ENCODE measurements at regions not wholly inside any gene's neighbourhood (a gene's known extent, or its start where the extent isn't known, plus 50 kb on each side); places are given as distances from the start of the nearest gene placed in this dataset.

DNA sequence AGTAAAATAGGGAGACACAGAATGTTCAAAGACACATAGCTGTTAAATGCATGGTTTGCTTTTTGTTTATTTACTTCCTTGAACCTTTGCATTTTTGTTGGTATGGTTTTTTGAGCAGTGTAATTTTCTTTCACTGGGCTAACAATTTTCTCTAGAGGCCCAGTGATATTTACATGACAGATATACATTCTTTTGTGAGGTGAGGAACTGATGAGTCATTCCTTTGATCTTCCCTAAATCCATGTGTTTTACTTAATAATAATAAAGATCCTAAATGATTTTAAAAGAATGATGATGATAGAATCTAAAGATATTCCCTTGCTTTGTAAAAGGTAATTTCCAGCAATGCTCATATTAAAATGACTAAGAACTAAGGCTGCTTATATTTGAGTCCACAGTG, 188.5 kb upstream of the ANK3 start:
- no peak for DNase-seq (ENCODE audit: extremely low spot score)
- TF ChIP-seq BHLHE40 (IDR thresholded peaks at IDR 0.05; ENCODE audit: borderline replicate concordance): no peak
- no peak for TF ChIP-seq SP1 (IDR thresholded peaks at IDR 0.05)
- no peak for TF ChIP-seq FOXA1 (IDR thresholded peaks at IDR 0.05)
- no peak for TF ChIP-seq NFRKB (IDR thresholded peaks at IDR 0.05)
- no peak for TF ChIP-seq L3MBTL2 (conservative IDR thresholded peaks at IDR 0.05)
- TF ChIP-seq CTBP1 (IDR thresholded peaks at IDR 0.05; ENCODE audit: borderline replicate concordance): no peak
- no peak for TF ChIP-seq ELF4 (IDR thresholded peaks at IDR 0.05)
- no peak for TF ChIP-seq HDGF (IDR thresholded peaks at IDR 0.05; ENCODE audit: borderline replicate concordance)
- TF ChIP-seq FOXK2 (IDR thresholded peaks at IDR 0.05): no peak
- TF ChIP-seq TARDBP (IDR thresholded peaks at IDR 0.05): no peak
- CTCF ChIA-PET: no interaction called here
- POLR2A ChIA-PET: no interaction called here

DNA sequence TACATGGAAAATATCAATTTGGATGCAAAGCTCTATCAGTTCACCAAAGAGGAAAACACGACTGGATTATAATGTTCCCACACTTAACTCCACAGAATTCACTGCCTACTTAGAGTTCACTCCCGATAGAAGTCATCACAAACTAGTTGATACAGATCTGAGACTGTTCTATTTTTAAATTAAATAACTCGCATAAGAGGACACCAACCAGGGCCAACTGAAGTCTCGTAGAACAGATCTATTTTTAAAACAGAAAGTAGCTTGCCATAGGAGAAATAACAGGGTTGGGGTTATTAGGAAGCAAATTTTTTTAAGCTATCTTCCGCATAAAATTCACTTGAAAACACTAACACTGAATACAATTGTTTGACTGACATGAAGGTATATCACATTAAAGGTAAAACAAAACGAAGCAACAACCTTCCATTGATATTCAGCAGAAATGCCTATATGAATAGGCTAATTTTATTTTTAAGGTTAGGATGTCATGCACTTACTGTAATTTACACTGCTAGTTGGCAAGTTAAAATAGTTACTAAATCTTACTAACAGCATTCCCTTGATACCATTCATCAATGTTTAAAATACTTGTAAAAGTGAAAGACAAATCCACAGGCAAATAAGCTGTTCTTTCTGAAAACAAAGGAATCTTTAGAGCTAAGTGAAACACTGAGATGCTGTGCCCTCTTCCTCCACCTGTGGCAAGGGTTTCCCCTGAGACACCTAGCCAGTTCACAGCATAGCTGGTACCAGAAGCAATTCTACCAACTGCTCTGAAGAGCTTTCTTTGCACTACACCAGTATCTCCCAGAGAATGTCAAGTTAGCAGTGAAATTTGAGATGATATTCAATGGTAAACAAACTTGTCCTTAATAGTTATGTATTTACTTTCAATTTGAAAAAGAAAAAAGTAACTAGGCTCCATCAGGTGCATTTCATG, 186.7 kb upstream of the ANK3 start:
- no peak for DNase-seq (ENCODE audit: extremely low spot score)
- ChIA-PET CTCF (no interaction called here), POLR2A (no interaction called here)
- TF ChIP-seq CTBP1 (IDR thresholded peaks at IDR 0.05; ENCODE audit: borderline replicate concordance) (no peak), L3MBTL2 (conservative IDR thresholded peaks at IDR 0.05) (no peak)

DNA sequence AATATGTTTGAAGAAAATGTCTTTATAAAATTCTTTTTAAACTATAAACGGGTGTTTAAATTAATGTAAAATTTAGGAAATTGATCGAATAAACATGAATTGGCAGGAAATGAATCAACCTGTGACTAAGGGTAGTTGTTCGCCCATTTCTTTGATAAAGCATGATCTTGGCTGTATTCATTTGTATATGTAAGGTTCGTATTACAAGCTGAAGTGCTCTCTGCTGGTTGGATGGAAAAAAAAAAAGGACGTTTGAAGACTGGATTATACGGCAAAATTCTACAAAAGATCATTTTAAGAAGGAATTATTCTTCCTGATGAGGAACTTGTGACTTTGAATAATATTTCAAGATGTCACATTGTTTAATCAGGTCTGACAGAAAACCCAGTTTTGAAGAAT, 185.4 kb upstream of the ANK3 start:
- TF ChIP-seq FOXK2 (IDR thresholded peaks at IDR 0.05) (no peak), SUZ12 (IDR thresholded peaks at IDR 0.05) (no peak), ZNF384 (IDR thresholded peaks at IDR 0.05) (no peak), L3MBTL2 (conservative IDR thresholded peaks at IDR 0.05) (no peak), LEF1 (IDR thresholded peaks at IDR 0.05; ENCODE audit: borderline replicate concordance) (no peak), SP1 (IDR thresholded peaks at IDR 0.05) (no peak), NFRKB (IDR thresholded peaks at IDR 0.05) (no peak), FOXM1 (IDR thresholded peaks at IDR 0.05; ENCODE audit: borderline replicate concordance) (no peak), HDGF (IDR thresholded peaks at IDR 0.05; ENCODE audit: borderline replicate concordance) (no peak), FOXA1 (IDR thresholded peaks at IDR 0.05) (no peak), ELF4 (IDR thresholded peaks at IDR 0.05) (no peak)
- POLR2A ChIA-PET: no interaction called here
- CTCF ChIA-PET: no interaction called here
- DNase-seq (ENCODE audit: extremely low spot score): no peak

DNA sequence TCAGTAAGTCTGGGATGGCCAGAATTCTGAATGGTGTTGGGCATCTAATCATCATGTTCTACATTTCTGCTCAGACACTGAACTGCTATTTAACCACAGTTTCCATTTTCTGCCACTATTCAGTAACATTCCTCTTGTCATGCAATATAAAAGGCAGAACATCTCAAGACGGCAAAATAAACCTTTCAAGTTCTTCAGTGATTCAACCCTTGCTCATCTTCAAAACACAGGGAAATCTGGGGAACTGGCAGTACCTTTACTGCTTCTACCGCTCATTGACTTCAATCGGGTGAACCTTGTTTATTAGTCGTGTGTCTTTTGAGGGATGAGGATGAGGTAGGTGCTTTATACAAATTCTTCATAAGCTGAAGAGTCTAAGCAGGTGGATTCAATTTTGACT, 184.7 kb upstream of the ANK3 start:
- ChIA-PET POLR2A (no interaction called here), CTCF (no interaction called here)
- DNase-seq (ENCODE audit: extremely low spot score): no peak
- TF ChIP-seq, protein P1, sequence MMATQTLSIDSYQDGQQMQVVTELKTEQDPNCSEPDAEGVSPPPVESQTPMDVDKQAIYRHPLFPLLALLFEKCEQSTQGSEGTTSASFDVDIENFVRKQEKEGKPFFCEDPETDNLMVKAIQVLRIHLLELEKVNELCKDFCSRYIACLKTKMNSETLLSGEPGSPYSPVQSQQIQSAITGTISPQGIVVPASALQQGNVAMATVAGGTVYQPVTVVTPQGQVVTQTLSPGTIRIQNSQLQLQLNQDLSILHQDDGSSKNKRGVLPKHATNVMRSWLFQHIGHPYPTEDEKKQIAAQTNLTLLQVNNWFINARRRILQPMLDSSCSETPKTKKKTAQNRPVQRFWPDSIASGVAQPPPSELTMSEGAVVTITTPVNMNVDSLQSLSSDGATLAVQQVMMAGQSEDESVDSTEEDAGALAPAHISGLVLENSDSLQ (IDR thresholded peaks at IDR 0.05): no peak
- TF ChIP-seq NFRKB (IDR thresholded peaks at IDR 0.05) (no peak), FOXM1 (IDR thresholded peaks at IDR 0.05; ENCODE audit: borderline replicate concordance) (no peak), LEF1 (IDR thresholded peaks at IDR 0.05; ENCODE audit: borderline replicate concordance) (no peak)

DNA sequence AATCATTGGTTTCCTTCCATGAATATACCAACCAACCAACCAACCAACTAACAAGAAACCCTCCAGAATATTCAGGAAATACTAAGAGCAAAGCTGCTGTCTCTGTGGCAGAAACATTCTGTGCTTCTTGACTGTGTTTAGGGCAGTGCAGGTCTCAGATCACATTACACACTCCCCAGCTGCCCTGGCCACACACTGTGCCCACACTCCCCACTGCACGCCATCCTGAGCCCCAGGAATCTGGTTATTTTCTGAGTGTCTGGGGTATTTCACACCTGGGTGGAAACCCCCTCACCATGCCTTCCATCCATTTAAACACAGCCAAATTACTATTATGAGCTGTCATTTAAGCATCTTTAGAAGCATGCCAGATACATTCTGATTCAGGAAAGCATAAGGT, 183.7 kb upstream of the ANK3 start:
- CTCF ChIA-PET: interaction anchor here (0.7 kb wide), 1 partner anchor 663 kb away, joined by 3 read pairs; no protein-coding TSS in a partner anchor
- POLR2A ChIA-PET: interaction anchor here (1.2 kb wide), 1 partner anchor 8 kb away, joined by 4 read pairs; no protein-coding TSS in a partner anchor
- DNase-seq (ENCODE audit: extremely low spot score): peak; percentile 10
- no peak for TF ChIP-seq SUZ12 (IDR thresholded peaks at IDR 0.05)
- TF ChIP-seq HDGF (IDR thresholded peaks at IDR 0.05; ENCODE audit: borderline replicate concordance): no peak

DNA sequence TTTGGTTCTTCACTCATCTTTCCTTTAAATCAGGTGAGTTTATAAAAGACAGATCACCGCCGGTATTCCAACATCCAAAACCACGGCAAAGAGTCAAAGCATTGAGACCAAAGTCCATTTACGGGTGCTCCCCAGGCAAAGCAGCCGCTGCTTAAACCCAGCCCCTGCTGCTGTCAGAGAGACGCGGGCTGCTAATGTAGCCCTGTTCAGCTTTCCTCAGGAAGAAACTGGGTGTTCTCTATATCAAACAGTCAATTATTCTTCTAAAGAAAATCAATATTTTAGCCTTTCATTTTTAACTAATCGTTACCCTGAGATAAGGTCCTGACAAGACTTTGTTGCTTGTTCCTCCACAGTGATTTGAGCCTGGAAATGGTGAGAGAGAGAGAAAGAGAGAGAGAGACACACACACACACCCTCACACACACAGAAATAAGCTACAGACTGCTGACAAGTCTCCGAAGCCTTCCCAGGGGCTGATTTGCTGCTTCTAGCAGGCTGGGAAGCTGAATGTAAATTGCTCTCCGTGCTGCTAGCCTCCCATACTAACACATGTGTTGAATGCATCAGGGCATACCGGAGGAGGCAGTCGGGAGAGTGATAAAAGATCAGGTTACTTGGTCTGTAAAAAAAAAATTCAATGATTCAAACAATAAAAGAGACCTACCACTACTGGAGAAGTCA, 183.0 kb upstream of the ANK3 start:
- CTCF ChIA-PET: interaction anchor here (0.6 kb wide), 2 partner anchors 18 to 91 kb away, joined by 3 to 5 read pairs; no protein-coding TSS in a partner anchor
- DNase-seq (ENCODE audit: extremely low spot score): peak; percentile 56
- POLR2A ChIA-PET: interaction anchor here (1.2 kb wide), 1 partner anchor 8 kb away, joined by 4 read pairs; no protein-coding TSS in a partner anchor
- no peak for TF ChIP-seq FOXK2 (IDR thresholded peaks at IDR 0.05)
- no peak for TF ChIP-seq SP1 (IDR thresholded peaks at IDR 0.05)
- peak; percentile 67 for TF ChIP-seq ZNF384 (IDR thresholded peaks at IDR 0.05)

DNA sequence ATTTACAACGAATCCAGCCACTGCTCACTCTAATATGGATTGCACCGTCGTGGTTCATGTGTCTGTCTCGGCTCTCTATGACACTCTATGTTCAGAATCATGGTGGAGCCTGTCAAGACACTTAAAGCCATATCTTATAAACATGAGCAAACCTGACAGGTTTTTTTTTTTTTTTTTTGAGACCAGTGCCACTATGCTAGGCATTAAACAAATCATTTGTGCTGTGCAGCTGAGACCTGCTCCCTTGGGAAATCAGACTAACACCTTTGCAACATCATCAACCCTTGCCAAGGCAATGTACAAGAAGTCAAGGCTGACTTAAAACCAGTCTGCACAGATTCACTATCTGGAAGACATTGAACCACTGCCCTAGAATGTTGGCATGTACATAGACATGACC, 181.2 kb upstream of the ANK3 start:
- TF ChIP-seq BHLHE40 (IDR thresholded peaks at IDR 0.05; ENCODE audit: borderline replicate concordance): no peak
- no peak for TF ChIP-seq NFRKB (IDR thresholded peaks at IDR 0.05)
- TF ChIP-seq FOXA1 (IDR thresholded peaks at IDR 0.05): no peak
- TF ChIP-seq FOXM1 (IDR thresholded peaks at IDR 0.05; ENCODE audit: borderline replicate concordance): no peak
- no peak for TF ChIP-seq SUZ12 (IDR thresholded peaks at IDR 0.05)
- TF ChIP-seq TARDBP (IDR thresholded peaks at IDR 0.05): no peak
- no peak for TF ChIP-seq SP1 (IDR thresholded peaks at IDR 0.05)
- TF ChIP-seq ZNF384 (IDR thresholded peaks at IDR 0.05): no peak
- TF ChIP-seq CTBP1 (IDR thresholded peaks at IDR 0.05; ENCODE audit: borderline replicate concordance): no peak
- TF ChIP-seq FOXK2 (IDR thresholded peaks at IDR 0.05): no peak
- TF ChIP-seq, protein P1 (IDR thresholded peaks at IDR 0.05): no peak
- POLR2A ChIA-PET: no interaction called here
- CTCF ChIA-PET: interaction anchor here (0.6 kb wide), 1 partner anchor 54 kb away, joined by 4 read pairs; no protein-coding TSS in a partner anchor
- DNase-seq (ENCODE audit: extremely low spot score): no peak

All from HEK293T (cell line).